ENCODE measurements at regions not wholly inside any gene's neighbourhood (a gene's known extent, or its start where the extent isn't known, plus 50 kb on each side); places are given as distances from the start of the nearest gene placed in this dataset.
"Not testable (repeated sequence)": the region's sequence is repeated elsewhere in the genome, so short reads cannot be mapped to it uniquely, and the experiment has no call there.

DNA sequence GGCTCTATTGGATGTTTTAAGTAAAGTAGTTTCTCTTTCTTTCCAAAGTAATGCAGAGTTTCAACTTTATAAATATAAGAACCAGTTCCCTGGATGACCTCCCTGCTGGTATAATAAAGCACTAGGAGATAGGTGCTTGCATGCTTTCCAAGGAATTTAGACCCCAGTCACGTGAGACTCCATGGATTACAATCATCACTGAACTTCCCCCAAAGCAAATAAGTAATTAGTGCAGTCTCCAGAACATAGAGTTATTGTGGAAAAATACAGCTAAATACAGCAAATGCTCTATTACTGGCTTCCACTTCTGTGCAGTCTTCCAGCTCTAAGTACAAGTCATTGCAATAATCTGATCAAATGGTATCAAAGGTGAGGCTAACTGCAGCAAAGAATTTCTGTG lies 220.2 kb upstream of the STEAP1 start:
- no peak for DNase-seq

- DNase-seq = no peak
These were observed 210.7 kb upstream of the STEAP1 start for GRCh38 chr7:89943525-89944050.

GRCh38 chr7:89958525-89959068 lies 195.7 kb upstream of the STEAP1 start:
- DNase-seq = no peak

- no peak for DNase-seq
These were observed 188.1 kb upstream of the STEAP1 start for GRCh38 chr7:89966067-89966664.

GRCh38 chr7:89975577-89975976 lies 178.7 kb upstream of the STEAP1 start:
- DNase-seq = no peak

DNA sequence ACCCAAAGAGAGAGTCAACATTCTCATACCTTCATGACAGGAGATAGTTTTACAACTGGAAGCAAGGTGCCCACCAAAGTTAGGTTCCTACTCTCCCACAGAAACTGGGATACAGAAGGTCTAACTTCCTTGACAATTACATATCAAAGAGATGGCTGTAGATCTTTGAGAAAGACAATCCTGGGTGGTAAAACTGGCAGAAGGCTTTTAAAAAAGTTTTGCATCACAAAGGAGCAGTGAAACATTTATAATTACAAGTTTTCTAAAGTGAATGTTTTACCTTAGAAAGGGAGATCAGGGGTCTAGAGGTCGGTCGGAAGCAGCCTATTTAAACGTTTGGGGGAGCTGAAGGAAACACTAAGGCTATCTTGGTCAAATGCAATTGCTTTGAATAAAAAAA lies 166.6 kb upstream of the STEAP1 start:
- DNase-seq = no peak

DNA sequence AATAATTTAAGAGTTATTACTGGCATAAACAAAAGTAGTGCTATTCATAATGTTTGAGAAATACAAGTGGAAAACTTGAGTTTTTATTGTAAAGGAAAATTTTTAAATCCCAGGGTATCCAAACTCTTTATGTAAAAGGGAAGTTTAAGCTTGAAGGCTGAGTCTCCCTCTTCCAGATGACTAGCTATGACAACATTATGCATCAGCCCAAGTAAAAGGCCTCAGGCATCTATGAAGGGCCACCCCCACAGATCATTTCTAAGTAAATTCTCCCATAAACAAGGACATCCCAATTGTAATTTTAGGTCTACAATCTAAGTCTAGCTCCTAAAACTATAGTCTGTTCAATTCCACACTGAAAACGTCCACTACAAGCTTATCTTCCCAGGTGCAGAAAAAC lies 166.2 kb upstream of the STEAP1 start:
- no peak for DNase-seq

DNA sequence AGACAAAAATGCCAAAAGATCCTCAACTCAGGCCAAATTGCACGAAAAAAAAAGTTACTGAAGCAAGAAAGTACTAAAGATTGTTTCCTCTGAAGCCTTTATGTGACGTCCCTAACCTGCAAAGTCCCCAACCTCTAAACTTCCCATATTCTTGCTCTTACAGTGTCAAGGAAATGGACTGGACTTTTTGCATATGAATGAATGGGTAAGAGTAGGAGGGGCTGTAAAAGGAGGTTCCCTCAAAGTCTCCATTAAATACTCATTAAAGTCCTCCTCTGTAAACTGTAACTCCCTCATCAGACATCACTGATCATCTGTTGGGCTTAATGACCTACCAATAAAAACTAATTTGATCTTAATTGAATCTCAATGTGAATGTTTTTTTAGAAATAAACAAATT lies 164.8 kb upstream of the STEAP1 start:
- DNase-seq = no peak

DNA sequence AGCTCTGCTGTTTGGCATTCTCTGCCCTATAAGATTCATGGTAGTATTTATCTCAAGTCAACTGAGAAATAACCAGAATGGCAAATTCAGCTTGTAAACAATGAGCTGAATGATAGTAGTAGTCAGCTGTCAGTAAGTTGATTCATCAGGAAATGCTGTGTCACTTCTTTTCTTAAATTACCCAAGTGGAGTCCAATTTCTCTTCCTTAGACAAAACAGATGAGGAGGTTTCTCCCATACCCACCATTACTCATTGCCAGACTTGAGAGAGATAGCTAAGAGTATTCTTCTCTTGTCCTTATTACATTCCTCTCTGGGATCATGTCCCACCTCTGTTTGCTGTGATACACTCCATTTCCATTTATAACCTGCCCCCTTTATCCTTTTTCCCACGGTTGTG lies 159.8 kb upstream of the STEAP1 start:
- no peak for DNase-seq

DNA sequence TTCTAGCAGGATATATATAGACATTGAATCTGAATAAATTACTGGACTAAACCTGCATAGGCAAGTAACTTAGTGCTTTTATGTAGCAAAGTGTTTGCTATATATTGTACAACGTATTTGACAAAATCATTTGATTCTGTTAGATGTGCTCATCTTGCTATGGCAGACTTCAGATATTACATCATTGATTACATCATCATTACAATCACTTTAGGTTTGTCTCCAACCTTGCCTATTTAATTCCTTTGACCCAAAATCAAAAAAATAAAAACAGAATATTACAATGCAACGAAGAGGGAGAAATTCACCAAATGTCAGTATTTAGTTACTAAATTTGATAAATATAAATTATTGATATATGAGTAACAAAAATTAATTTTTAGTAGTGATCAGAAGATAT lies 155.7 kb upstream of the STEAP1 start:
- no peak for DNase-seq

DNA sequence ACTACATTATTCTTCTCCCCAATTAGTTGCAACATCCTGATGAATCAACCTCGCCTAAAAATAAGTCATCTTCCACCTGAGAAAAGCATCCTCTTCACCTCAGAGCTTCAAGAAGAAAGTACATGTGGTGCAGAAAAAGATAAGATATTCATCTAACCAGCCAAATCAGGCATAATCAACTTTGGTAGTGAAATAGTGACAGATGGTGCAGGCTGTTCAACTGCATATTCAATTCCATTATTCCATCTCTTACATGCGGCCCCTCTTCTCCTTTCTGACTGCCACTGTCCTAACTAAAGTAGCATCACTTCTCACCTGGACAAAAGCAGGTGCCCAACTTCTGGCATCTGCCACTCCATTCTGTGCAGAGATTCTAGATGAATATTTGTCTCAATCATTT lies 148.4 kb upstream of the STEAP1 start:
- no peak for DNase-seq

- DNase-seq = no peak
These were observed 147.1 kb upstream of the STEAP1 start for GRCh38 chr7:90007001-90007654.

- DNase-seq = no peak
These were observed 146.4 kb upstream of the STEAP1 start for GRCh38 chr7:90007831-90008230.

- no peak for DNase-seq
These were observed 132.1 kb upstream of the STEAP1 start for GRCh38 chr7:90022213-90022612.

DNA sequence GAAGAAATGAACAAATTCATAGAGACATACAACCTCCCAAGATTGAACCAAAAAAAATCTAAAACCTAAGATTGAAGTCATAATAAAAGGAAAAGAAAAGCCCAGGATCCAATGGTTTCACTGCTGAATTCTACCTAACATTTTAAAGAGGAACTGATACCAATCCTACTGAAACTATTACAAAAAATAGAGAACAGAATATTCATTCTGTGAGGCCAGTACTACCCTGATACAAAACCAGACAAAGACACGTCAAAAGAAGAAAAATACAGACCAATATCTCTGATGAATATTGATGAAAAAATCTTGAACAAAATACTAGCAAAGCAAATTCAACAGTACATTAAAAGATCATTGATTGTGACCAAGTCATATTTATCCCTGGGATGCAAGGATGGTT lies 128.5 kb upstream of the STEAP1 start:
- DNase-seq = no peak

GRCh38 chr7:90033850-90034249 lies 120.4 kb upstream of the STEAP1 start:
- DNase-seq = no peak

- DNase-seq = no peak
These were observed 101.2 kb upstream of the STEAP1 start for GRCh38 chr7:90053094-90053493.

GRCh38 chr7:90061077-90061476 lies 93.2 kb upstream of the STEAP1 start:
- DNase-seq = no peak

- no peak for DNase-seq
These were observed 89.9 kb upstream of the STEAP1 start for GRCh38 chr7:90064370-90064769.

DNA sequence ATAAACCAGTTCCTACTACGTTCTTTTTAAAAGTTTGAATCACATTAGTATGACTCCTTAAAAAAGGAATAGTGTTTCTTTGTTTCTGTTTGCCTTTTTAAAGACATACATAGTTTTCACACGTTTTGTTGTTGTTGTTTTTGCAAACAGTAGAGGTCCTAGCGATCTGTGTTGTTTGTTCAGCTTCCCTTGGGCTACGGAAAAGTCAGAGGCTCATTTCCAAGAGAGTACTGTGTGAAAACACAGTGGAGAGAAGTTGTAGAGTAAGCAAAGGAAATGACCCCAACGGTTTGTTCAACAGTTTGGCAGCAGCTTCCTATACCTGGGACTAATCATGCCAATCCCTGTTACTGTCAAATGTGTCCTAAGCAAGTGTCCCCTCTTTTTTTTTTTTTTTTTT lies 87.1 kb upstream of the STEAP1 start:
- no peak for DNase-seq

- DNase-seq = not testable (repeated sequence)
These were observed 84.0 kb upstream of the STEAP1 start for GRCh38 chr7:90070238-90070637.

DNA sequence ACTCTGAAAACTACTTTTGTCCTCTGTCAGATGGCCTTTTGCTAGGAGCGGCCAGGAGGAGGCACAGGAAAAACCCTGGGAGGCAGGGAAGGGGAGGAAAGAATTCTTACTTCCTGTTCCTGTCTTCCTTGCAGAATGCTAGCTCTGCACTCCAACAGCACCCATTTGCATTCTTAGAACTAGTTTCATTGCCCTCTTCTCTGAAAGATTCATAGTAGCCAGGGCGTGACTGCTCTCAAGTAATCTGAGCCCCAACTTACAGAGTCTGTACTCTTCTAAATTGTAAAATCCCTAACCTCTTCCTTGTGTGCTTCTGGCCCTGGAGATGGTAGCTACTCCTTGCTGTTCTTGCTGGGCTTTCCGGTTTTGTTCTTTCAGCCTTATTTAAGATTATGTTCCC lies 75.3 kb upstream of the STEAP1 start:
- DNase-seq = no peak

DNA sequence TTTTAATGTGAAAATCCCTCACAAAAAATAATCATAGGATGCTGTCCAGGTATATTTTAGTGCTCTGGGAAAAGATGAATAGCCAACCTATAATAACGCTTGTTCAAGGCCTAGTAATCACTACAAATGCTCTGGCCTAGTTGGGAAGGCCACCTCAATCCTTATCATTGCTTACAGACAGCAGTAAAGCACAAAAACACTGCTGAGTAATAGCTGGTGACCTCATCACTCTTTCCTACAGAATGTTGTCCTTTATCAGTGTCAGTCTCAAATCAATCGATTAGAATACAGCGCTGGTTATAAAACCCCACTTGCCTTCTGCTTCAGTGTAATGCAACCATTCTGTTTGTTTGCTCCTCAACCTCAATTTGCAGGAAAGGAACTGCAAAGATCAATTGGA lies 72.6 kb upstream of the STEAP1 start:
- DNase-seq = no peak

- no peak for DNase-seq
These were observed 61.8 kb upstream of the STEAP1 start for GRCh38 chr7:90092506-90092905.

- no peak for DNase-seq
These were observed 60.2 kb upstream of the STEAP1 start for GRCh38 chr7:90094030-90094429.

Measured in NCI-H1092 (cell line).